ENCODE measurements at regions not wholly inside any gene's neighbourhood (a gene's known extent, or its start where the extent isn't known, plus 50 kb on each side); places are given as distances from the start of the nearest gene placed in this dataset.

DNA sequence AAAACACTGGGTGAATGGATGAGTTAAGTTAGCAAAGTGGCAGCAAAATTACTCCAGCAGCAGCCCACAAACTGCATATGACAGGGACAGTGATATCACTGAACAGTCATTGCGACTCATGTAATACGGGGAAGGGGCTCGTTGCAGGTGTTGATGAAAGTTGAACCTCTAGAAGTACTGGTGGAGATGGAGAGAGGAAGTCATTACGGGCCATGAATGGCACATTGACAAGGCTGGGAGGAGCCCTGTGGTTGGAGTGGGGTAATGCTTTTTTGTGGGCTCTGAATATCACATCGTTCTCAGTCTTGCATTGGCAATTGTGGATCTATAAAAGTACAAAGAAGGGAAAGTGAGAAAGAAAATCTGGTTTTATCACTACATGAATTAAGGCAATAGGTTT lies 278.1 kb downstream of the ZPLD1 start:
- TF ChIP-seq, protein P1, sequence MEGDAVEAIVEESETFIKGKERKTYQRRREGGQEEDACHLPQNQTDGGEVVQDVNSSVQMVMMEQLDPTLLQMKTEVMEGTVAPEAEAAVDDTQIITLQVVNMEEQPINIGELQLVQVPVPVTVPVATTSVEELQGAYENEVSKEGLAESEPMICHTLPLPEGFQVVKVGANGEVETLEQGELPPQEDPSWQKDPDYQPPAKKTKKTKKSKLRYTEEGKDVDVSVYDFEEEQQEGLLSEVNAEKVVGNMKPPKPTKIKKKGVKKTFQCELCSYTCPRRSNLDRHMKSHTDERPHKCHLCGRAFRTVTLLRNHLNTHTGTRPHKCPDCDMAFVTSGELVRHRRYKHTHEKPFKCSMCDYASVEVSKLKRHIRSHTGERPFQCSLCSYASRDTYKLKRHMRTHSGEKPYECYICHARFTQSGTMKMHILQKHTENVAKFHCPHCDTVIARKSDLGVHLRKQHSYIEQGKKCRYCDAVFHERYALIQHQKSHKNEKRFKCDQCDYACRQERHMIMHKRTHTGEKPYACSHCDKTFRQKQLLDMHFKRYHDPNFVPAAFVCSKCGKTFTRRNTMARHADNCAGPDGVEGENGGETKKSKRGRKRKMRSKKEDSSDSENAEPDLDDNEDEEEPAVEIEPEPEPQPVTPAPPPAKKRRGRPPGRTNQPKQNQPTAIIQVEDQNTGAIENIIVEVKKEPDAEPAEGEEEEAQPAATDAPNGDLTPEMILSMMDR (IDR thresholded peaks at IDR 0.05; ENCODE audit: low read length), result no peak
- TF ChIP-seq EZH2 (optimal IDR thresholded peaks at IDR 0.05; ENCODE audit: low read depth, low read length), result no peak
- no peak for TF ChIP-seq EZH2phosphoT487 (IDR thresholded peaks at IDR 0.05; ENCODE audit: low read length)

All from MM.1S (cell line).